Tibial nerve (tissue), 3 donors: ENCODE measurements at regions not wholly inside any gene's neighbourhood (a gene's known extent, or its start where the extent isn't known, plus 50 kb on each side); places are given as distances from the start of the nearest gene placed in this dataset.

Experiments used
- POLR2A ChIP-seq, 2 donors: fragments of 450-650 bp; IDR thresholded peaks; one replicate each; pipeline ENCODE4 v1.6.1; 2017; ENCODE audit warnings: antibody characterized with exemption in 2 of 2, mild to moderate bottlenecking in 2 of 2, moderate library complexity in 2 of 2
- TF ChIP-seq, protein P1 (sequence below), 5 experiments: fragments of 200-600 bp in 3 of 5; fragments of 450-650 bp in 2 of 5; sonication (generic) in 3 of 5; IDR thresholded peaks; one replicate each; pipeline ENCODE4 v1.5.1; 2016 to 2019; ENCODE audit warnings: antibody characterized with exemption in 5 of 5, mild to moderate bottlenecking in 3 of 5, moderate library complexity in 2 of 5

- TF ChIP-seq, protein P1, sequence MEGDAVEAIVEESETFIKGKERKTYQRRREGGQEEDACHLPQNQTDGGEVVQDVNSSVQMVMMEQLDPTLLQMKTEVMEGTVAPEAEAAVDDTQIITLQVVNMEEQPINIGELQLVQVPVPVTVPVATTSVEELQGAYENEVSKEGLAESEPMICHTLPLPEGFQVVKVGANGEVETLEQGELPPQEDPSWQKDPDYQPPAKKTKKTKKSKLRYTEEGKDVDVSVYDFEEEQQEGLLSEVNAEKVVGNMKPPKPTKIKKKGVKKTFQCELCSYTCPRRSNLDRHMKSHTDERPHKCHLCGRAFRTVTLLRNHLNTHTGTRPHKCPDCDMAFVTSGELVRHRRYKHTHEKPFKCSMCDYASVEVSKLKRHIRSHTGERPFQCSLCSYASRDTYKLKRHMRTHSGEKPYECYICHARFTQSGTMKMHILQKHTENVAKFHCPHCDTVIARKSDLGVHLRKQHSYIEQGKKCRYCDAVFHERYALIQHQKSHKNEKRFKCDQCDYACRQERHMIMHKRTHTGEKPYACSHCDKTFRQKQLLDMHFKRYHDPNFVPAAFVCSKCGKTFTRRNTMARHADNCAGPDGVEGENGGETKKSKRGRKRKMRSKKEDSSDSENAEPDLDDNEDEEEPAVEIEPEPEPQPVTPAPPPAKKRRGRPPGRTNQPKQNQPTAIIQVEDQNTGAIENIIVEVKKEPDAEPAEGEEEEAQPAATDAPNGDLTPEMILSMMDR (IDR thresholded peaks at IDR 0.05), result no peak
- TF ChIP-seq POLR2A (IDR thresholded peaks at IDR 0.05), result no peak
Observed at GRCh38 chr14:58701156-58701555, 63.4 kb downstream of the DACT1 start.
